Ishikawa (cell line): ENCODE measurements at regions not wholly inside any gene's neighbourhood (a gene's known extent, or its start where the extent isn't known, plus 50 kb on each side); places are given as distances from the start of the nearest gene placed in this dataset.

ENCODE experiments used
- YY1 ChIP-seq: IDR thresholded peaks from 2 replicates; pipeline ENCODE4 v1.6.1; 2012; ENCODE audit warnings: low read depth
- TF ChIP-seq, protein P1 (sequence below): IDR thresholded peaks from 2 replicates; pipeline ENCODE4 v1.6.1; 2012

DNA sequence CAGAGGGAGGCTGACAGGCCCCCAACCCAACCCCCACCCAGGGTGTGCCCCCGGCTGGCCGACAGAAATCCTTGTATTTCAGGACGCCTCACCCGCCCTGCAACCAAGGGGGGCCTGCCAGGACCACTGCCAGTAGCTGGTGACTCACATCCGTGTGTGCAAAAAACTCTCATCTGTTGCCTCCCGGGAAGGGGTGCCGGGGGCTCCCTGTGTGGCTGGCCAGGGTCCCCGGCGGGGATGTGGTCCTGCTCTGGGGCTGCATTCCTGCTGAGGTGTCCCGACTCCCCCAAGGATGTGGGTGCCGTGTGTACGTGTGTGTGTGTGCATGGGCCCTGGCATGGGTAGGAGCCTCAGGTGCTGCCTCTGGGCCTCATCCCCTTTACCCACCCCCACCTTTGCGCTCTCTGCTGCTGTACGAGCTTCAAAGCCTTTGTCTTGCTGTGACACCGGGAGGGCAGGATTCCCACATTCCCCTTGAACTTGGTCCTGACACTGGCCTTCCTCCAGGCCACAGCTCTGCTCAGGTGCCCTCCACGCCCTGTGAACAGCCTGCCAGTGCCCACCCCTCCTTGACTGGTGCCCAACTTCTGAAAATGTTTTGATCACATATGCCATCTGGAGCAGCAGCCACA lies 226.3 kb upstream of the HDAC4 start:
- no peak for TF ChIP-seq YY1
- TF ChIP-seq, protein P1, sequence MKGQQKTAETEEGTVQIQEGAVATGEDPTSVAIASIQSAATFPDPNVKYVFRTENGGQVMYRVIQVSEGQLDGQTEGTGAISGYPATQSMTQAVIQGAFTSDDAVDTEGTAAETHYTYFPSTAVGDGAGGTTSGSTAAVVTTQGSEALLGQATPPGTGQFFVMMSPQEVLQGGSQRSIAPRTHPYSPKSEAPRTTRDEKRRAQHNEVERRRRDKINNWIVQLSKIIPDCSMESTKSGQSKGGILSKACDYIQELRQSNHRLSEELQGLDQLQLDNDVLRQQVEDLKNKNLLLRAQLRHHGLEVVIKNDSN = no peak
